ENCODE measurements at regions not wholly inside any gene's neighbourhood (a gene's known extent, or its start where the extent isn't known, plus 50 kb on each side); places are given as distances from the start of the nearest gene placed in this dataset.

DNA sequence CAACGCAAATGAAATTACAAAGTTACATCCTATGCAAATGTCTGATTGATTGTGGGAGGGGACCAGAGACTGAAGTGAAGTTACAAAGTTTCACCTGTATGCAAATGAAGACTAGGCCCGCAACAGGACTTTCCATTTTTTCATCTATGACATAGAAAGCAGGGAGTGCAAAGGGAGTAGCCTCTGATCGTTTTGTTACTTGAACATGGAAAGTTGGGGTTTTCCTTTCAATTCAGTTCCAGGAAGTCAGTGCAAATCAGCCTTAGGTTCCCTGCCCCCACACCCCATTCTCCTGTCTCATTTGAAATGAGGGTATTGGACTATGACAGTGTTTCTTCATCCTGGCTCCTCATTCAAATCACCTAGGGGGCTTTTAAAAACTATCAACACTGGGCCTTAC, 96.9 kb upstream of the HABP2 start:
- no peaks in the 10 kb centered on the region for H3K4me1 ChIP-seq (ENCODE audit: control insufficient read depth, insufficient read depth, low read length)
- no peaks in the 10 kb centered on the region for H3K9me3 ChIP-seq (ENCODE audit: control insufficient read depth, low read length)
- H3K4me3 ChIP-seq (ENCODE audit: low read length) = no peak overlapping the region
- ATAC-seq (no peak), DNase-seq (no peak)
- intact Hi-C loops (cut with DNase I) = loop anchor here in 1 of 4 donors (10.0 kb wide), 1 partner anchor 59 kb away; no protein-coding TSS in a partner anchor
- no peaks in the 10 kb centered on the region for H3K27me3 ChIP-seq (ENCODE audit: control insufficient read depth, insufficient read depth)
- 60% methylated on average over 3 of the region's 3 CpGs for WGBS
- H3K27ac ChIP-seq (ENCODE audit: low read length) = no peak overlapping the region

DNA sequence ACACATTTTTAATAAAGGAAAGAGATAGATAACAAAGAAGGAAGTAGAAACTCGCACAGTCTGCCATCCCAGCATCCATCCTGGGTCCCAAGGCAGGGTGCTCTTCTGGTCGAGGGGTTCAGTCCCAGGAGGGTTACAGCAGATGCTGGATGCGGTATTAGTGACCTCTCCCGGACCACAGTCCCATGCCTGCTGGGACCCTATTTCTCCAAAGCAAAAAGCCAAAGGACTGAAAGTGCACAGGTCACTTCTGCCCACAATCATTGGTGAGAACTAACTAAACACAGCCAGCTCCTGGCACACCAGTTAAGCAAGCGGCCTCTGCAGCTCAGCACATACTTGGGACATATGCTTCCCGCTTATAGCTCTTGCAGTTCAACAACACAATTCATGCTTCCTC, 96.1 kb upstream of the HABP2 start:
- intact Hi-C loops (cut with DNase I) = loop anchor here in 1 of 4 donors (10.0 kb wide), 1 partner anchor 58 kb away; no protein-coding TSS in a partner anchor
- no peaks in the 10 kb centered on the region for H3K27me3 ChIP-seq (ENCODE audit: control insufficient read depth, insufficient read depth)
- DNase-seq = no peak
- no peak overlapping the region for H3K27ac ChIP-seq (ENCODE audit: low read length)
- WGBS = 89% methylated on average over 6 of the region's 6 CpGs
- ATAC-seq = no peak
- no peaks in the 10 kb centered on the region for H3K4me1 ChIP-seq (ENCODE audit: control insufficient read depth, insufficient read depth, low read length)
- H3K4me3 ChIP-seq (ENCODE audit: low read length) = no peak overlapping the region
- no peaks in the 10 kb centered on the region for H3K9me3 ChIP-seq (ENCODE audit: control insufficient read depth, low read length)

GRCh38 chr10:113457408-113457807, 95.4 kb upstream of the HABP2 start:
- no peaks in the 10 kb centered on the region for H3K4me1 ChIP-seq (ENCODE audit: control insufficient read depth, insufficient read depth, low read length)
- 86% methylated on average over 5 of the region's 5 CpGs for WGBS
- intact Hi-C loops (cut with DNase I) = loop anchor here in 1 of 4 donors (10.0 kb wide), 1 partner anchor 57 kb away; no protein-coding TSS in a partner anchor
- H3K27me3 ChIP-seq (ENCODE audit: control insufficient read depth, insufficient read depth) = no peaks in the 10 kb centered on the region
- no peak for ATAC-seq
- DNase-seq = no peak
- no peaks in the 10 kb centered on the region for H3K9me3 ChIP-seq (ENCODE audit: control insufficient read depth, low read length)
- no peak overlapping the region for H3K27ac ChIP-seq (ENCODE audit: low read length)
- H3K4me3 ChIP-seq (ENCODE audit: low read length) = no peak overlapping the region

DNA sequence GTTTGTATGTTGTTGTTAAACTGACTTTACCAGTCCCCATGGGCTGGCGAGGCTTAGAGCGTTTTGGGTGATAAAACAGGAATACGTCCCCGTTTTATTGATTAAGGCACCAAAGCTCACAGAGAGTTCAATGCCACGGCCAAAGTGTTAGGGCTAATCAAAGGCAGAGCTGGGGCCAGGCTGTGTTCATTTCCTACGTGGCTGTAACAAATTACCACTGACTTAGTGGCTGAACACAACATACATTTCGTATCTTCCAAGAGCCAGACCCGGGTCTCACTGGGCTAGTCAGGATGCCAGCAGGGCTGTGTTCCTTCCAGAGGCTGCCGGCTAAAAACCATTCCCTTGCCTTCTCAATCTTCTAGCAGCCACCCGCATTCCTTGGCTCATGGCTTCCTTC, 94.4 kb upstream of the HABP2 start:
- no peaks in the 10 kb centered on the region for H3K4me1 ChIP-seq (ENCODE audit: control insufficient read depth, insufficient read depth, low read length)
- H3K9me3 ChIP-seq (ENCODE audit: control insufficient read depth, low read length) = no peaks in the 10 kb centered on the region
- intact Hi-C loops (cut with DNase I) = loop anchor here in 1 of 4 donors (10.0 kb wide), 1 partner anchor 56 kb away; no protein-coding TSS in a partner anchor
- no peaks in the 10 kb centered on the region for H3K27me3 ChIP-seq (ENCODE audit: control insufficient read depth, insufficient read depth)
- ATAC-seq = no peak
- WGBS = 93% methylated on average over 10 of the region's 10 CpGs
- DNase-seq = no peak
- no peak overlapping the region for H3K4me3 ChIP-seq (ENCODE audit: low read length)
- no peak overlapping the region for H3K27ac ChIP-seq (ENCODE audit: low read length)

- intact Hi-C loops (cut with DNase I) = loop anchor here in 1 of 4 donors (10.0 kb wide), 1 partner anchor 56 kb away; no protein-coding TSS in a partner anchor
- ATAC-seq (no peak), DNase-seq (no peak)
- Histone ChIP-seq H3K27ac (ENCODE audit: low read length) (no peak overlapping the region), H3K9me3 (ENCODE audit: control insufficient read depth, low read length) (no peaks in the 10 kb centered on the region), H3K4me3 (ENCODE audit: low read length) (no peak overlapping the region), H3K27me3 (ENCODE audit: control insufficient read depth, insufficient read depth) (no peaks in the 10 kb centered on the region), H3K4me1 (ENCODE audit: control insufficient read depth, insufficient read depth, low read length) (no peaks in the 10 kb centered on the region)
- WGBS = 80% methylated on average over 5 of the region's 5 CpGs
Measured at GRCh38 chr10:113458944-113459343, 93.9 kb upstream of the HABP2 start.

- ATAC-seq (no peak), DNase-seq (no peak)
- intact Hi-C loops (cut with DNase I) = loop anchor here in 1 of 4 donors (10.0 kb wide), 1 partner anchor 55 kb away; no protein-coding TSS in a partner anchor
- Histone ChIP-seq H3K4me1 (ENCODE audit: control insufficient read depth, insufficient read depth, low read length) (no peaks in the 10 kb centered on the region), H3K4me3 (ENCODE audit: low read length) (no peak overlapping the region), H3K27ac (ENCODE audit: low read length) (no peak overlapping the region), H3K27me3 (ENCODE audit: control insufficient read depth, insufficient read depth) (no peaks in the 10 kb centered on the region), H3K9me3 (ENCODE audit: control insufficient read depth, low read length) (no peaks in the 10 kb centered on the region)
- WGBS = 83% methylated on average over 8 of the region's 8 CpGs
Measured at GRCh38 chr10:113459626-113460280, 93.1 kb upstream of the HABP2 start.

DNA sequence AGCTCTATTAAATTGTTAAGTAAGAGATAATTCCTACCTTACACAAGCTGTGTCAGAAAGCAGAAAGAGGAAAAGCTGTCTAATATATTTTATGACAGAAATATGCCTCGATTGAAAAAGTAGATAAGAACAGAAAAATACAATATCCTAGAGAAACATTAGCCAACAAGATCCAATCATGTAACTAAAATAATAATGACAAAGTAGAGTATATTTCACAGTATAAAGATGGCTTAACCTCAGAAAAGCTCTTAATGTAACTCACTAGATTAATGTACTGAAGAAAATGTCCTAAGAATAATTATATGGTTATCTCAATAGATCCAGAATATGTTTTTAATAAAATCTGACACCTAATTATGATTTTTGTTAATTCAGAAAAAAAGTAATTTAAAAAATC, 89.8 kb upstream of the HABP2 start:
- intact Hi-C loops (cut with DNase I) = no loop called here
- ATAC-seq (no peak), DNase-seq (no peak)
- Histone ChIP-seq H3K4me3 (ENCODE audit: low read length) (no peak overlapping the region), H3K27me3 (ENCODE audit: control insufficient read depth, insufficient read depth) (no peaks in the 10 kb centered on the region), H3K4me1 (ENCODE audit: control insufficient read depth, insufficient read depth, low read length) (no peaks in the 10 kb centered on the region), H3K9me3 (ENCODE audit: control insufficient read depth, low read length) (no peaks in the 10 kb centered on the region), H3K27ac (ENCODE audit: low read length) (no peak overlapping the region)
- WGBS = 58% methylated on average over 1 of the region's 1 CpG

DNA sequence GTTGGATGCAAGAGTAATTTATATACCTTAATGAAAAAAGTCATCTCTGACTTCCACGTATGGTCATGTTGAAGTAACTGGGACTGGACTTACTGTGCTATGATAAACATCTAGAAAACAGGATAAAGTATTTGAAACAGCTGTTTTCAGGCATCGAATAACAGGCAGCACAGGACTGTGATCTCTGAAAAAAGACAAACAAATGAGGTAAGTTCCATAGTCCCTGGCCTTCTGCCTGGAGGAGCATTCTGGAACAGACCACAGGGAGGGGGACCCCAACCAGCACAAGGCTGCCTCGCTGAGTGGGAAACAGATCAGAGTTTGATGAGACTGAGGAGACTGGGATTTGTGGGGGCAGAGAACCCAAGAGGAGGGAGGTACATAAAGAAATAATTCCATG, 89.1 kb upstream of the HABP2 start:
- no peak overlapping the region for H3K4me3 ChIP-seq (ENCODE audit: low read length)
- DNase-seq (no peak), ATAC-seq (no peak)
- WGBS = 39% methylated on average over 3 of the region's 3 CpGs
- no peaks in the 10 kb centered on the region for H3K27me3 ChIP-seq (ENCODE audit: control insufficient read depth, insufficient read depth)
- H3K9me3 ChIP-seq (ENCODE audit: control insufficient read depth, low read length) = no peaks in the 10 kb centered on the region
- intact Hi-C loops (cut with DNase I) = no loop called here
- H3K4me1 ChIP-seq (ENCODE audit: control insufficient read depth, insufficient read depth, low read length) = no peaks in the 10 kb centered on the region
- no peak overlapping the region for H3K27ac ChIP-seq (ENCODE audit: low read length)

- H3K27ac ChIP-seq (ENCODE audit: low read length) = no peak overlapping the region
- H3K4me1 ChIP-seq (ENCODE audit: control insufficient read depth, insufficient read depth, low read length) = no peaks in the 10 kb centered on the region
- H3K9me3 ChIP-seq (ENCODE audit: control insufficient read depth, low read length) = no peaks in the 10 kb centered on the region
- no peaks in the 10 kb centered on the region for H3K27me3 ChIP-seq (ENCODE audit: control insufficient read depth, insufficient read depth)
- ATAC-seq (no peak), DNase-seq (no peak)
- intact Hi-C loops (cut with DNase I) = no loop called here
- H3K4me3 ChIP-seq (ENCODE audit: low read length) = no peak overlapping the region
- 95% methylated on average over 3 of the region's 3 CpGs for WGBS
Measured at GRCh38 chr10:113469796-113470195, 83.1 kb upstream of the HABP2 start.

DNA sequence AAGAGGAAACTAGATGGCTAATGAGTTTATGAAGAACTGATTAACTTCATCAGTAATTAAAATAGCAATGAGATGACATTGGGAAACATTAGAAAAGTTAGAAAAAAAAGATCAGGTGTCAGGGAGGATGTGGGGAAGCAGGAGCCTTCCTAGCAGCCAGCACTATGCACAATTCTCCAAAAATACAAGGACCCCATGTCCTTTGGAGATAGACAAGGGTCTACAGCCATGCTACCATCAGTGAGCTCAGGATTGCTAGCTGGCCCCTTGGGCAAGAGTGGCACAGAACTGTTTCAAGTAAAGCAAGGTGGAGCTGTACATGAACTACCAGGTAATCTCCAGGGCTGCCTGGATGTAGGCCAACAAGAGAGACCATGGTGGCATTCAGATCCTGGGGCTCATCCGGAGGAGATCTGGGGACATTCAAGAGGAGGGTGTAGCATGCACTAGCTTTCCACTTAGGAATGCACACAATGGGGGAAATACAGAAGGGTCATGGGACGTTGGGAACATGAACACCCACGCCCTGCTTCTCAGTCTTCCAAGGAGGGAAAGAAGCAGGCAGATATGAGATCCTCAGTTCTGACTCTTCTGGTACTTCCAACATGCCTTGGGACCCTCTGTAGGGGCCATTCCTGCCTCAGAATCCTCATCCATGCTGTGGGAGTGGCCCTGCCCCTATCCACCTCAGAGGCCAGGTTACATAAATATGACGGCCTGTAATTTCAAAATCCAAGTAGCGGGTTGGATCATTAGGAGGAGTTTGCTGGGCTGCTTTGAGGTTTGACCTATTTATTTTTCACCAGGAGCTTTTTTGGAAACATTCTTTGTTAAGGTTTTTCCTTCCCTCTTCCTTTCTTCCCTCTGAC, 82.2 kb upstream of the HABP2 start:
- H3K27me3 ChIP-seq (ENCODE audit: control insufficient read depth, insufficient read depth) = no peaks in the 10 kb centered on the region
- H3K4me1 ChIP-seq (ENCODE audit: control insufficient read depth, insufficient read depth, low read length) = peaks cover 3% of the 10 kb centered on the region
- no peak overlapping the region for H3K4me3 ChIP-seq (ENCODE audit: low read length)
- no peak overlapping the region for H3K27ac ChIP-seq (ENCODE audit: low read length)
- DNase-seq (no peak), ATAC-seq (no peak)
- 88% methylated on average over 5 of the region's 5 CpGs for WGBS
- H3K9me3 ChIP-seq (ENCODE audit: control insufficient read depth, low read length) = no peaks in the 10 kb centered on the region
- intact Hi-C loops (cut with DNase I) = no loop called here

GRCh38 chr10:113471241-113471996, 81.4 kb upstream of the HABP2 start:
- no peak for DNase-seq
- Histone ChIP-seq H3K9me3 (ENCODE audit: control insufficient read depth, low read length) (no peaks in the 10 kb centered on the region), H3K4me3 (ENCODE audit: low read length) (no peak overlapping the region), H3K4me1 (ENCODE audit: control insufficient read depth, insufficient read depth, low read length) (peaks cover 3% of the 10 kb centered on the region), H3K27me3 (ENCODE audit: control insufficient read depth, insufficient read depth) (no peaks in the 10 kb centered on the region), H3K27ac (ENCODE audit: low read length) (no peak overlapping the region)
- intact Hi-C loops (cut with DNase I) = no loop called here
- 91% methylated on average over 6 of the region's 6 CpGs for WGBS
- no peak for ATAC-seq

Measured in right cardiac atrium (tissue), 5 donors.